ENCODE measurements at regions not wholly inside any gene's neighbourhood (a gene's known extent, or its start where the extent isn't known, plus 50 kb on each side); places are given as distances from the start of the nearest gene placed in this dataset.

- no peak for TF ChIP-seq POLR2A (IDR thresholded peaks at IDR 0.05)
- TF ChIP-seq CTCF (IDR thresholded peaks at IDR 0.05) = no peak
These were observed 218.8 kb downstream of the TEX29 start for GRCh38 chr13:111539252-111539651.
